OCI-LY3 (cell line): ENCODE measurements at regions not wholly inside any gene's neighbourhood (a gene's known extent, or its start where the extent isn't known, plus 50 kb on each side); places are given as distances from the start of the nearest gene placed in this dataset.

Experiments used
- CTCF ChIP-seq: fragments of 200-600, 300-600 bp; sonication (generic); IDR thresholded peaks from 2 replicates; pipeline ENCODE4 v1.5.1; 2014; ENCODE audit warnings: antibody characterized with exemption, low read length, low read depth
- EZH2phosphoT487 ChIP-seq: fragments of 200-600 bp; shearing (Covaris generic); IDR thresholded peaks from 2 replicates; pipeline ENCODE4 v1.6.1; 2018; ENCODE audit warnings: antibody characterized with exemption, mixed run types, low read depth

- TF ChIP-seq CTCF (no peak), EZH2phosphoT487 (no peak)
Measured at GRCh38 chr12:22396735-22397134, 62.2 kb upstream of the ST8SIA1 start.
